Large intestine (tissue), 3 donors: ENCODE measurements at regions not wholly inside any gene's neighbourhood (a gene's known extent, or its start where the extent isn't known, plus 50 kb on each side); places are given as distances from the start of the nearest gene placed in this dataset.
"Not testable (repeated sequence)": the region's sequence is repeated elsewhere in the genome, so short reads cannot be mapped to it uniquely, and the experiment has no call there.

Source experiments
- DNase-seq, 2 donors: peaks; one replicate each; pipeline versions ENCODE4 v3.0.0 to v3.0.0-alpha.2; 2013
- H3K27ac ChIP-seq: one replicate; pipeline ENCODE4 v1.5.1; 2013; ENCODE audit warnings: low read length
- H3K27me3 ChIP-seq: 2 replicates; pipeline ENCODE4 v1.6.1; 2013; ENCODE audit warnings: low read length; ENCODE audit not compliant: control insufficient read depth, insufficient read depth
- H3K36me3 ChIP-seq: 2 replicates; pipeline ENCODE4 v1.6.1; 2013; ENCODE audit warnings: low read length; ENCODE audit not compliant: control insufficient read depth, insufficient read depth
- H3K4me1 ChIP-seq: one replicate; pipeline ENCODE4 v1.6.1; 2013; ENCODE audit warnings: low read length; ENCODE audit not compliant: control insufficient read depth, insufficient read depth
- H3K4me3 ChIP-seq: one replicate; pipeline ENCODE4 v1.5.1; 2013; ENCODE audit warnings: low read length
- H3K9me3 ChIP-seq: one replicate; pipeline ENCODE4 v1.6.1; 2013; ENCODE audit warnings: mild to moderate bottlenecking, low read depth, low read length, moderate library complexity; ENCODE audit not compliant: control insufficient read depth
- WGBS: methylation state at CpG from one replicate; pipeline ENCODE4 v1.1.5; 2013; ENCODE audit warnings: low lambda C conversion rate; ENCODE audit not compliant: insufficient coverage; 5-methylcytosine and 5-hydroxymethylcytosine counted together

- WGBS, result no CpG with 5 or more reads among the region's 5 CpGs
- Histone ChIP-seq H3K27ac (no peak overlapping the region), H3K36me3 (no peaks in the 10 kb centered on the region), H3K27me3 (no peaks in the 10 kb centered on the region), H3K4me1 (no peaks in the 10 kb centered on the region), H3K9me3 (no peaks in the 10 kb centered on the region), H3K4me3 (no peak overlapping the region)
- no peak for DNase-seq
Observed at GRCh38 chr16:26976873-26977272, 89.9 kb upstream of the C16orf82 start.

- H3K9me3 ChIP-seq, result no peaks in the 10 kb centered on the region
- H3K4me3 ChIP-seq, result no peak overlapping the region
- no peak overlapping the region for H3K27ac ChIP-seq
- H3K36me3 ChIP-seq, result no peaks in the 10 kb centered on the region
- no peaks in the 10 kb centered on the region for H3K4me1 ChIP-seq
- no peaks in the 10 kb centered on the region for H3K27me3 ChIP-seq
- 90% methylated on average over 2 of the region's 8 CpGs for WGBS
- no peak for DNase-seq
Observed at GRCh38 chr16:26981266-26981938, 85.3 kb upstream of the C16orf82 start.

- no peak overlapping the region for H3K27ac ChIP-seq
- no peak for DNase-seq
- H3K4me3 ChIP-seq, result no peak overlapping the region
- H3K9me3 ChIP-seq, result no peaks in the 10 kb centered on the region
- no CpG with 5 or more reads among the region's 2 CpGs for WGBS
- H3K4me1 ChIP-seq, result no peaks in the 10 kb centered on the region
- no peaks in the 10 kb centered on the region for H3K36me3 ChIP-seq
- no peaks in the 10 kb centered on the region for H3K27me3 ChIP-seq
Observed at GRCh38 chr16:26982422-26982821, 84.3 kb upstream of the C16orf82 start.

- no CpG with 5 or more reads among the region's 2 CpGs for WGBS
Observed at GRCh38 chr16:26983426-26983825, 83.3 kb upstream of the C16orf82 start.

GRCh38 chr16:26985100-26986065, 81.3 kb upstream of the C16orf82 start:
- Histone ChIP-seq H3K9me3 (no peaks in the 10 kb centered on the region), H3K27me3 (no peaks in the 10 kb centered on the region), H3K4me1 (no peaks in the 10 kb centered on the region), H3K27ac (no peak overlapping the region), H3K4me3 (no peak overlapping the region), H3K36me3 (no peaks in the 10 kb centered on the region)
- no peak for DNase-seq
- WGBS, result 100% methylated on average over 1 of the region's 17 CpGs

More at GRCh38 chr16:26983426-26983825, 83.3 kb upstream of the C16orf82 start:
- DNase-seq, result no peak
- Histone ChIP-seq H3K9me3 (no peaks in the 10 kb centered on the region), H3K27ac (no peak overlapping the region), H3K4me1 (no peaks in the 10 kb centered on the region), H3K27me3 (no peaks in the 10 kb centered on the region), H3K4me3 (no peak overlapping the region), H3K36me3 (no peaks in the 10 kb centered on the region)

- no CpG with 5 or more reads among the region's 7 CpGs for WGBS
- DNase-seq, result no peak
- no peak overlapping the region for H3K27ac ChIP-seq
Observed at GRCh38 chr16:26987597-26988010, 79.1 kb upstream of the C16orf82 start.

GRCh38 chr16:26988186-26988585, 78.5 kb upstream of the C16orf82 start:
- Histone ChIP-seq H3K4me3 (no peak overlapping the region), H3K9me3 (no peaks in the 10 kb centered on the region), H3K36me3 (no peaks in the 10 kb centered on the region), H3K27ac (no peak overlapping the region), H3K4me1 (no peaks in the 10 kb centered on the region), H3K27me3 (no peaks in the 10 kb centered on the region)
- DNase-seq, result no peak
- WGBS, result no CpG with 5 or more reads among the region's 5 CpGs

More at GRCh38 chr16:26987597-26988010, 79.1 kb upstream of the C16orf82 start:
- Histone ChIP-seq H3K36me3 (no peaks in the 10 kb centered on the region), H3K9me3 (no peaks in the 10 kb centered on the region), H3K4me1 (no peaks in the 10 kb centered on the region), H3K27me3 (no peaks in the 10 kb centered on the region), H3K4me3 (no peak overlapping the region)

- not testable (repeated sequence) for H3K36me3 ChIP-seq, H3K4me1 ChIP-seq, H3K4me3 ChIP-seq, H3K27me3 ChIP-seq, DNase-seq, H3K27ac ChIP-seq, H3K9me3 ChIP-seq
- WGBS, result no CpG with 5 or more reads among the region's 5 CpGs
Observed at GRCh38 chr16:26990384-26991120, 76.2 kb upstream of the C16orf82 start.

- Histone ChIP-seq H3K27ac (no peak overlapping the region), H3K4me1 (no peaks in the 10 kb centered on the region), H3K9me3 (no peaks in the 10 kb centered on the region), H3K4me3 (no peak overlapping the region), H3K27me3 (no peaks in the 10 kb centered on the region), H3K36me3 (no peaks in the 10 kb centered on the region)
- WGBS, result no CpG with 5 or more reads among the region's 9 CpGs
- no peak for DNase-seq
Observed at GRCh38 chr16:26992666-26993349, 73.9 kb upstream of the C16orf82 start.

GRCh38 chr16:26993511-26993910, 73.2 kb upstream of the C16orf82 start:
- 53% methylated on average over 2 of the region's 10 CpGs for WGBS

More at GRCh38 chr16:26993511-26993910, 73.2 kb upstream of the C16orf82 start:
- Histone ChIP-seq H3K27ac (no peak overlapping the region), H3K27me3 (no peaks in the 10 kb centered on the region), H3K36me3 (no peaks in the 10 kb centered on the region), H3K4me3 (no peak overlapping the region), H3K4me1 (no peaks in the 10 kb centered on the region), H3K9me3 (no peaks in the 10 kb centered on the region)
- no peak for DNase-seq
